SK-N-SH (cell line): ENCODE measurements at regions not wholly inside any gene's neighbourhood (a gene's known extent, or its start where the extent isn't known, plus 50 kb on each side); places are given as distances from the start of the nearest gene placed in this dataset.

Experiments
- small RNA-seq, 7 experiments: library from RNA; depleted of rRNA; stranded (forward); fragments of <200 nt; gene quantifications; one replicate each; pipeline ENCODE3, GENCODE V24; 2012

Small RNAs in the stretch of these regions (small RNA-seq; reads per million reads assigned to genes)
- 0 to 2.7 (median 0) reads per million in 7 experiments for gene RPS27P29
